Stimulated activated CD8-positive, alpha-beta memory T cell treated with anti-CD3 and anti-CD28 coated beads, Interleukin-12 subunit alpha, Interleukin-12 subunit beta, amount 100 ng/mL, for 4 hours (primary cell): ENCODE measurements at regions not wholly inside any gene's neighbourhood (a gene's known extent, or its start where the extent isn't known, plus 50 kb on each side); places are given as distances from the start of the nearest gene placed in this dataset.

Experiments used
- DNase-seq: peaks from one replicate; pipeline ENCODE4 v3.0.0-alpha.2; 2020; ENCODE audit warnings: low read depth

DNA sequence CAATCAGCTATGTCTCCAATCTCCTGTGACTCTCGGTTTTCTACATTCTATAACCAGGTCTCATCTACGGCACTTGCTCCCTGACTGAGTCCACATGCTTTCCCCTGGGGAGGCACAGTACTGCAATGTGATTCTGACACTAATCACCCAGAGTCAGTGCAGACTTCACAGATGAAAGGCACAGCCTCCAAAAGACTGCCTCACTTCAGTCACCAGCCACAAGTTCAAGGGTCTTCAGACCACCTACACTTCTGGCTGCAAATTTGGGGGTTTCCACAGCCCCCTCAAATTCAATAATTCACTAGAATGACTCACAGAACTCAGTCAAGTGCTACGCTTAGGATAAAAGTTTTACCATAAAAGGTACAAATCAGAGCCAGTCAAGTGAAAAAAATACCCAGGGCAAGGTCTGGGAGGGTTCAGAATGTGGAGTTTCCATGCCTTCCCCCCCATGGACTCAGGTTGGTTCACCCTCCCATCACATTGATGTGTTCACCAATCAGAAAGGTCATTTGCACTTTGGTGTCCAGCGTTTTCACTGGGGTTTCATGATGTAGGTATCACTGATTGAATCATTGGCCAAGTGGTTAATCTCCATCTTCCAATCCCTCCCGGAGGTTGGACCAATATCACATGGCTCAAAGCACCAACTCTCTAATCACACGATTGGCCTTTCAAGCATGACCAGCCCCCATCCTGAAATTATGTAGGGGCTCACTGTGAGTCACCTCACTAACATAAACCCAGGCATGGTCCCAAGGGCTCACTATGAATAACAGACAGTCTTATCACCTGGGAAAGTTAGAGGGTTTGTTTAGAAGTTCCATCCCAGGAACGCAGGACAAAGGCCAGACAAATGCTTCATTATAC, 182.9 kb upstream of the CAMK1G start:
- DNase-seq, result no peak

DNA sequence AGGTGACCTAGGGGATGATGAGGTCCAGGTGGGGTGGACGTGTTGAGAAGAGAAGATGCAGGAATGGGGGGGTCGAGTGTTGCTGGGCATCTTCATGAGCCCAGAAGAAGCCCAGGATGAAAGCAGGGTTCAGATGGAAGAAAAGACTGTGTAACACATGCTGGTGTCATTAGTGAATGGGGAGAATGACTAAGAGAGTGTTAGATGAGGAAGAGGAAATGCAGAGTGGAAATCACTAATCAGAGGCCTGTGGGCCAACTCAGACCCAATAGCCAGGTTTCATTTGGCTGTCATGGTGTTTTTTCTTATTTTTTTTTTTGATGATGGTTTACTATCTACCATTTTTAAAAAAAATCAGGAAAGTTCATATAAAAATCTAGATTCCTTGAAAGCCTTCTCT, 180.8 kb upstream of the CAMK1G start:
- DNase-seq, result no peak

DNA sequence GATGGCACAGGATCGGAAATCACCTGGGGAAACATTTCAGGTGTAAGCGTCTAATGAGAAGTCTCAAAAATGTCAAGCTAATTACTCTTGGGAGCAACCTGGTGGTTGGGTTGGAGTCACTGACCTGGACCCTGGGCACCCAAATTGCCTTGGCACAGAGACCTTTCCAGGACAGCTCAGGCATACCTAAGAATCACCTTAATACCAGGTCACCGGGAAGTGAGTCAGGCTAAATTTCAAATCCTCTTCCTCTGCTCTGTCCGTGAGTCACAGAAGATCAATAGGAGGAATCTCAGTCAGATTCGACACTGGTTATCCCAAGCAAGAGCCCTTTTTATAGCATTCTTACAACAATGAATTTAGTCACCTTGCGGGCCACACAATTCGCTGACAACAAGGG, 179.6 kb upstream of the CAMK1G start:
- DNase-seq, result no peak

DNA sequence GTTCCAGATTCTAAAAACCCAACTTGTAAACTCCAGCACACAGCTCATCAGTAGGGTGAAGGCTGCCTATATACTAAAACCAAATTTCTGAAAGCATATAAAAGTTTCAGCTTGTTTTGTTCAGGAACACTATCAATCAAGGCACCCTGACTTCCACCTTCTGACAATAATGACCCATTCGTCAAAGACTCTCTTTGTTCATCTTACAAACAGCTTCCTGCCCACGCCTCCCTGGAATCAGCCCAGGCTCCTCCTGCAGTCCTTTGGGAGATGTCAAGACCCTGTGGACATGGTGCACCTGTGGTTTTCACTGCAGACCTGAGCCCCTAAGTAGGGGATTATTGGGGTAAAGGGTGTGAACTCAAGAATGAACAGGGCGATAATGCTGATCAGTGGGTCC, 178.9 kb upstream of the CAMK1G start:
- DNase-seq, result no peak

DNA sequence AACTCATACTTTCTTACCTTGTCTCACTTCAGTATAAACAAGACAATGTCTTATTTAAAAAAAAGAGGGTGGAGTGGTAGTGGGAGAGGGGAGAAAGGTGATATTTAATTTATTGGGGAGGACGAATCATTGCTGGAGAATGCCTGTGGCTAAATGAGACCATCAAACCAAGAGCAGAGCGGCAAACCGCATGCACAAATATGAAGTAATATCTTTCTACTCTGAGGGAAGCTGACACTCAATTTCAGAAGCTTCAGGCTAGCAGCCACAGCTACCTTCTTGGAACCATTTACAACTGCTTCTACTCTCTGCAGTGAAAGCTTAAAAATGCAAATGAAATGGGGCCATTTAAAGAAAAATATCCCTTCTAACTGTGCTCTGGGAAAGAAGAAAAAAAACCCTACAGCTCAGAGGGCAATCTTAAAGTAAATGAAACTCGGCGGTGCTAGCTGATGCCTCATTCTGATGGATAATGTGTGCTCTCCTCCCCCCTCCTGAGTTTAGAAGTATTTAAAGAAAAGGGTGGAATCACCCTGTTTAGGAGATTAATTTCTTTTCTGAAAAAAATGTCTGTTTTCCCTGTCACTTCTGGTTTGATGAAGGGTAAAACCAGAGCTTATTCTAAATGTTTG, 178.2 kb upstream of the CAMK1G start:
- DNase-seq, result no peak

DNA sequence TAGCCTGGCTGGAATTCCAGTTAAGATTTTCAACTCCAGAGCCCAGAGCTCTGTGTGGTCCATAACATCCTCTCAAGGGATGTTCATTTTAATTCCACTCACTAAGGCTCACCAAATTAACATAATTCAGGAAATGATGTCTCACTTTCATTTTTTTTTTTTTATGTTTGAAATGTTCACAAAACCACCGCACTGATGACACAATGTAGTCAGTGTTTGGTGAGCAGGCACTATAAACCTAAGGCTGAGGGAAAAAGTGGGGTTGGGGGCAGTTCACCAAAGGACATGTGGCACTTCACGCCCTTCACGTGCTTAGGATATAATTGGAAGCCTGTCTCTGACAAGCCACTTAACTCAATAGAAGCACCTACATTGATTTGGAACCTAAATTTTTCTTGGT, 177.3 kb upstream of the CAMK1G start:
- no peak for DNase-seq

DNA sequence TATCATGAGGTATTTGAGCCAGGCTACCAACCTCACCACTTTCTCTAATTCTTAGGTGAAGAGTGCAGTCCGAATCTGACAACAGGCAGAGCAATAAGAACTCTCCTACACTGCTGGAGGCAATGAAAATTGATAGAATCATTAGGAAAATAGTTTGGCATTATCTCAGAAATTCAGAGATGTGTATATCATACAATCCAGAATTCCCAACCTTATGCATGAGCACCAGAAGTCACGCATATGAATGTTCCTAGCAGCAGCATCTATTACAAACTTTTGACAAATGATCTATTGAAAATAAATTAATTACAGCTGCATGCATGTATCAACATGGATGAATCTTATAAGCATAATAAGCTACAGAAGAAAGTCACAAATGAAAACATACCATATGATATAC, 176.9 kb upstream of the CAMK1G start:
- DNase-seq, result no peak

DNA sequence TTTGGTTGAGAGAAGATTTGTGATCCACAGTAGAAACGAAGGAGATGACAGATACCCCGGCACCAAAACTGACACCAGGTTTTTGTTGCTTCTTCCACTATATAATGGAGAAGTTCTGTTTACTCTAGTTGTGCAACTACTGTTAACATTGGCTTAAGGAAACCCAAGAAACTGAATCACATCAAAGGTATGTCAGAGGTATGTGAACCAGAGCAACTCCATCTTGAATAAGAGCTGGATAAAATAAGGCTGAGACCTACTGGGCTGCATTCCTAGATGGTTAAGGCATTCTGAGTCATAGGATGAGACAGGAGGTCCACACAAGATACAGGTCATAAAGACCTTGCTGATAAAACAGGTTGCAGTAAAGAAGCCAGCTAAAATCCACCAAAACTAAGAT, 173.7 kb upstream of the CAMK1G start:
- DNase-seq, result no peak

DNA sequence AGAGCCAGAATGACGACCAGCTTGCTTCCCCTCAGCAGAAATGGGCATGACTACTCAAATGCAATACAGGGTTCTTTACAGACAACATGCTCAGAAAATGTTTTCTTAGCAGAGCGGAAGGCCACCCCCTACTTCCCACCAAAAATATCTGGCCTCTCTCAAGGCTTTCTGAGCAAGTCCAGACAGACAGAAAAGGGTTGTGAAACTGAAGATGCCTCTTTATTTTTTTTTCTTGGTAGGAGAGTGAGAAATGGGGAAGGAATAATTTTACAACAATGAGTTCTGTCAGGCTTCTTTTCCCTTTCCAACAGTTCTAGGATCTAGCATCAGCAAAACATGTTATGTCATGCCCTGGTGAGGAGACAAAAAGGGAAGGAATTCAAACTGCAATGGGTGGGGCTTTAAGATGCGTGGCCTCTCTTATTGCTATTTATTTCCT, 172.0 kb upstream of the CAMK1G start:
- DNase-seq, result no peak

DNA sequence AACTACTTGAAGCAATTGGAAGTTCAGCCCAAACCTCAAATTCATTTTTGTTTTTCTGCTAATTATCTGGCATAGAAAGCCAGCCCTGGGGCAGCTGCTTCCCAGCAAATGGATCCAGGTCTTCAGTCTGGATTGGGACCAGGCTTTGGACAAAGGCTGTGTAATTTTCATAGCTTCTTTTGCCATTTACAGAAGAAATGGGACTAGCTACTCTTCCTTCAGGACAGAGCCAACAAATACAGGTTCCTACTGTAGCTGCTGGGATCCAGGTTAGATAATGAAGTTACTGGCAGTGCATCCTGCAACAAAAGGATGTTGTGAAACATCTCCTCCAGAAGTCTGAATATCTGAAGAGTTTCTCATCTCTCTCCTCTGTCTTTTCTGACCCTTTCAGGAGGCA, 171.5 kb upstream of the CAMK1G start:
- no peak for DNase-seq

DNA sequence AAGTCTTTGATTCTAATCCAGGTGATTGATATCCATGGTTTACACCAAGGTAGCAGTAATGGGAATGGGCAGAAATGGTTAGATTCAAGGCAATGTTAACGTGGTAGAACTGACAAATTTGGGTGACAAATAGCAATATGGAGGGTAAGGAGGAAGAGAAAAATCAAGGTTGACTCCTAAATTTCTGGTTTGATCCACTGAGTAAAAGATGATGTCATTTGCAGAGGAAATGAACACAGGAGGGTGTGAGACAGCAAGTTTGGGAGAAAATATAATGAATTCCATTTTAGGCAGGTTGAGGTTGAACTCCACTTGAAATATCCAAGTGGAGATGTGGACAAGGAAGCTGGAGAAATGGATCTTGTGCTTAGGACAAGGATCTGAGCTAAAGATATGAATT, 170.9 kb upstream of the CAMK1G start:
- no peak for DNase-seq

DNA sequence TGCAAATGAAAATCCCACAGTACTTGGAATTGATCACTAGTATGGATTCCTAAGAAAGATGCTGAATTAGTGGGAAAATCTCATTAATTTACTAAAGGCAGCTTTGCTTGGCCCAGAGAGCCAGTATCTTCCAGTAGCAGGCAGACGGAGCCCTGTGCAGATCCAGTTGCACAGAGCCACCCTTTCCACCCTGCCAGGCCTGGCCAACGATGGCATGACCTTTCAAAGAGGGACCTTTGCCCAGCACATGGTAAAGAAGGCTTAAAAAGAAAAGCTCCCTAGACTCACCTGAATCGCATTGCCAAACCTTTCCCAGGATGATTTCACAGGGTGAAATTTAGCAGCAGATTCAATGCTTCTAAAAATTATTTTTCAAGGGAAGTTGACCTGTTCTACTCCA, 170.5 kb upstream of the CAMK1G start:
- no peak for DNase-seq

DNA sequence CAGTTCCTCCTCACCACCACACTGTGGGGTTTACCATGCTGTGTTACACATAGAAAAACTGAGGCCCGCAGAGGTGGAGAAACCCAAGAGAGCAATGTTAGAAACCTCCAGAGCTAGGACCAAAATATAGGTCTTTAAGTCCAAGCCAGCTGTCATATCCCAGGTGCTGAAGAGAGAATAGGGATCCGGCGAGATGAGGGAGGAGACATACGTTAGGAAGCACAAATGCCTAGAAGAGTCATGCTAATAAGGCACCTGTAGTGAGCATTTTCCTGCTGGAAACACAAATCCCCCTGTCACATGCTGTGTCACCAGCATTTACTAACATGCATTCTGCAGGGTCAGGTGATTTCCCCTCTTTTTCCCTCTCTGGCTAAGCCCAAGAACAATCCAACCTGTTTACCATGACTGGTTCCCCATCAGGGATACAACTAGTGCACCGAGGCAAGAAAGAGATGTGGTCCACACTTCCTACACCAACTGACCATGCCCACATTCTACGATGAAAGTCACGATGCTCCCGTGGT, 168.6 kb upstream of the CAMK1G start:
- no peak for DNase-seq

DNA sequence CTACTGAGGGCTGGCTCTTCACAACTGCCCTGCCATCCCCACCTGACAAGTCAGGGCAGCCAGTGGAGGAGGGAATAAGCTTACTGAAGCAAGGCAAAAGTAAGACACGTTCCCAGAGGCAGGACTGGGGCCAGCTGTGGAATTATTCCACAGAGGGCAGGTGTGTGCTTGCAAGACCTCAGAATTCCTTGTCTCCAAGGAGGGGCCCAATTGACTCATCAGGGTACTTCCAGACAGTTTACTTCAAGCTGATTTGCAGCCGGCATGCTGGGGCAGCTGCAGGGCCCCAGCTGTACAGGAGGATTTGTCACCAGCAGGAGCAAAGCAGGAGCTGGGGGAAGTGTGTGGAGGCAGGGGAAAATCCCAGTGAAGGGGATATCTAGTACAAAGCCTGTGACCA, 167.5 kb upstream of the CAMK1G start:
- no peak for DNase-seq

DNA sequence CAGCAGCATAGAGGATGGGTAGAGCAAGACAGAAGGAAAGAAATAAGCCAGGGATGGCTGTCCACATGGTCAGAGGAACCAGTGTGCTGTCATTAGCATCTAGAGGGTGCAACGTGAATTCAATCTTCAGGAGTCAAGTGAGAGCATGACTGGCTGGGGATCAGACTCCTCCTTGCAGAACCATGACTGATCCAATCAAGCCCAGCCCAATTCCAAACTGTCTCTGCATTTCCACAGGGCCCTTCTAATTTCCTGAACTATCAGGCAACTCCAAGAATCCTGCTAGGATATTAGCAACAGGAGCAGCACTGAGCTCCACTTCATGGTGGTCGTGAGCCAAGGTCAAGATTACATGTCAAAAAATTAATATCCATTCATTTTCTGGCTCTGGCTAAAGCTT, 166.8 kb upstream of the CAMK1G start:
- DNase-seq, result no peak

DNA sequence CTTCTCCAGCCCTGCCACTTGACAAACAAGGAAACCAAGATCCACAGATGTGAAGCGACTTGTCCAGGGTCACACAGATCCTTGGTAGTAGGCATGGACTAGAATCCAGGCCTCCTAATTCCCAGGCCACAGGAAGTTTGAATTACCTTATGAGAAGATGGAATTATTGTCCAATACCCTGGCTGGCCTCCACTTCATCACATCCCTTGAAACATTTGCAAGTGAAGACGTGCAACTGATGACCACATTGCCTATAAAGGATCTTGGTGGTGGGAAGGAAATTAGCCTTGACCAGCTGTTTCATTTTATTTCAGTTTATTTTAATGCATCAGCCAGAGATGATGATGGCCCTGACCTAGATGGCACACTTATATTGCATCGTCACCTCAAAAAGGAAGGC, 165.8 kb upstream of the CAMK1G start:
- no peak for DNase-seq

DNA sequence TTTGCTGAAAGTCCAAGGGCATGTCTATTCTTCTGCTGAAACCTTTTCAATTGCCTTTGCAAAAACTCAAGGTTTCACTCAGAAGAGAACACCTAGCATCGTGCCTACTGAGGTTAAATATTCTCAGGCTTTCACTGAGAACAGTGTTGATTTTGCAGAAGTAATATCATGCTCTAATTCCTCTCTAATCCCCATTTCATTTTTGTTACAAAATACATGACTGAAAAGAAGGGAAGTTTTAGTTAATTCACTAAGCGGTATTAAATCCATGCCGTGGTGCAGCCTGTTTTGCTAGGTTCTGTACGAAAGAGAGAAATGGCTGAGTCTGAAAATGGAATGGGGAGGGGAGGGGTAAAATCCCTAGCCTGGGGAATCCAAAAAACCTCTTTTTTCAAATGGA, 163.2 kb upstream of the CAMK1G start:
- DNase-seq, result no peak

DNA sequence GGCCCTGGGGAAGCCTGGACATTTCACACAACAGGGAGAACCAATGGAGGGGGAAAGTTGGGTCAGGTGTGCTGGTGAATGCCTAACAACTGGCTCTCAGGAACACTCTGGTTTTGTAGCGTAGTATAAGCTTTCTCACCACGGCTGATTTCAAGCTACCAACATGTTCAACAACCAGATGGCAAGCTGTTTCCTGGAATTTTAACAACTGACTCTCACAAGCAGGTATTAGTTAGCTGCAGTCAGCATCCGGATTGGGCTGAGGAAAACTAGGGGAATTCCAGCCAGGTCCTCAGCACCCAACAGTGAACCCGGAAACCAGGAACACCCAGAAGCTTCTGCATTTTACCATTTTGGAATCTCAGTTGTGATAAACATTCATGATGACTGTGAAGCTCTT, 162.3 kb upstream of the CAMK1G start:
- DNase-seq, result no peak

DNA sequence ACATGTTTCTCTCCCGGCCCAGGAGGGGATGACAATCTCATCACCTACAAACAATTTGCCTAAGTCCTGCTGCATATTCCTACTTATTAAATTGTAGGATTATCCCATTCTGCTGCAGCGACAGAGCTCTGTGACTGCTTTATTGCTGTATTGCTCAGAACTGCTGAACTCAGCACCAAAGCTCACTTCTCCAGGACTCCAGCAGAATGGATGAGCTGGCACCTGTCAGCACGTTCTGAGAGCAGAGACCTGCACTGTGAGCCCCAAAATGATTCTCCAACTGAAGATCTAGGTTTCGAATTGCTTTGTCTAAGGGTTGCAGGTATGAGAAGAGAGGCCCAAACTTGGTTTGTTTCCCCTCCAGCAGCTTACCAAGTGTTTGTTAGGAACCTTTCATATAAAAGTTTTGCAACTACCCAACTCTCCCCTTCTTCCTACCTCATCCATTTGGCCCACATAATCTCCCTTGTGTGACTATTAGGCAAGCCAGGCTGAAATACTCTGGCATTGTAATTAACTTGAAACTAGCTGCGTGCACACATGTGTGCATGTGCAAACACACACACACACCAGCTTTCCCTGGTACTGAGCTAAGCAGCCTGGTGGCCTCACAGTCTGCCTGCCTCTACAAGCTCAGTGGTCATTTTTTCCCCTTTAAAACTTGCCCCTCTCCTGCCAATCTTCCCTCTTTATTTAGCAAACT, 161.4 kb upstream of the CAMK1G start:
- no peak for DNase-seq

DNA sequence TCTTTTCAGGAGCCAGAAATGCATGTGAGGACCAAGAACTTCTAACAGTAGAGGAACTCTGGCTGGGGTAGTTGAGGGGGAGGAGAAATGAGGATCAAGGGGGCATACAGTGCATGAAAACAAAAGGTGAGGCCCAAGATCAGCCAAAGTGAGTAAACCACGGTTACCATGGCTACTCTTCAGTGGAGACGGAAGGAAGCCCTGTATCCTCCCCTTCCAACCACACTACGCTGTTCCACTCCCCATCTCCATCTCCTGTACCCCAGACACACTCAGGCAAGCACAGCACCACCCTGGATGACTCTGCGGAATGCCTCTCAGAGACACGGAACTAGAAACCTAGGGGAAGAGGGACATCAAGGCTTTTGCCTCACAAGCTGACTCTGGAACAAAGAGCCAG, 157.6 kb upstream of the CAMK1G start:
- no peak for DNase-seq

DNA sequence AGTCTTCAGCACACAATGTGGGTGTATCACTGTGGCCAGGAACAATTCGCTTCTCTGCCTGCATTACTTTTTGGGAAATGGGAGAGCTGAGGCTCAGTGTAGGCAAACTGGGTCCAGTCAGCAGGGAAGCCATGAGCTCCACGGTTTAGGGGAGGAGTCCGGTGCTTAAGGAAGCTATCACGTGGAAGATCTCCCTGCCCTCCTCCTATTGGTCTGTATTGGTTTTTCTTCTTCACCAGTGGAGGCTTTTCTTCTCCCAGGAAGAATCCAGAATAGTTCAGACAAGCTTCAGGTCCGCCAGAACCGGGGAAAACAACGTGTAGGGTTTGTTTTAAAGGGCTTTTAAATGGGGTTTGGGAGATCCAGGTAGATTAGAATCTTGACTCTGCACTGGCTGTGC, 156.2 kb upstream of the CAMK1G start:
- no peak for DNase-seq

DNA sequence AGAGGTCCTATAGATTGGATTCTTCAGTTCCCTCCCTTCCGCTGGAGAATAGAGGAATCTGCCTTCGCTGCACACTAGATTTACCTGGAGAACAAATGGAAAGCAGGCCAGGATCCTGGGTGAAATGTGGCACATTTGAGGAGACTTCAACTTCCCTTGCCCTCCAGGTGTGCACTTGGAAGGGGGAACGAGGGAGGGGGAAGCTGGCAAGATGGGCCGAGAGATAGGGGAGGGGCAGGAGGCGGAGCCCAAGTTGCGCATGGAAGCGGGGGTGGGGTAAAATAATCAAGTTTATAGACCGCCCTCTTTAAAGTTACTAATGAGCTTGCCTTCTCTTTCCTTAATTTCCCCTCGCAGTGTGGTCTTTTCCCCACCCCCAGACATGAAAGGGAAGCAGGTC, 155.7 kb upstream of the CAMK1G start:
- DNase-seq, result no peak
